Smooth muscle cell (in vitro differentiated cells): ENCODE measurements at regions not wholly inside any gene's neighbourhood (a gene's known extent, or its start where the extent isn't known, plus 50 kb on each side); places are given as distances from the start of the nearest gene placed in this dataset.

ENCODE experiments used
- DNase-seq: peaks from one replicate; lab custom pipeline; 2025; ENCODE audit not compliant: unreplicated experiment; lab: John Stamatoyannopoulos, UW
- H2AFZ ChIP-seq: fragments of 200-600 bp; sonication (generic); 2 replicates; pipeline ENCODE4 v1.6.0; 2016; ENCODE audit warnings: antibody characterized with exemption, low read depth, mild to moderate bottlenecking
- H3F3A ChIP-seq: fragments of 200-600 bp; sonication (generic); 2 replicates; pipeline ENCODE4 v1.6.0; 2017; ENCODE audit warnings: antibody characterized with exemption, low read depth
- H3K27ac ChIP-seq: fragments of 200-600 bp; sonication (generic); 2 replicates; pipeline ENCODE4 v1.5.1; 2016; ENCODE audit warnings: low read depth, mild to moderate bottlenecking
- H3K27me3 ChIP-seq: fragments of 200-600 bp; sonication (generic); 2 replicates; pipeline ENCODE4 v1.6.1; 2016; ENCODE audit warnings: low read depth, mild to moderate bottlenecking
- H3K36me3 ChIP-seq: fragments of 200-600 bp; sonication (generic); 2 replicates; pipeline ENCODE4 v1.5.1; 2016; ENCODE audit warnings: low read depth
- H3K4me1 ChIP-seq: fragments of 200-600 bp; sonication (generic); 2 replicates; pipeline ENCODE4 v1.5.1; 2016; ENCODE audit warnings: low read depth
- H3K4me2 ChIP-seq: fragments of 200-600 bp; sonication (generic); 2 replicates; pipeline ENCODE4 v1.6.0; 2016; ENCODE audit warnings: mild to moderate bottlenecking
- H3K4me3 ChIP-seq: fragments of 200-600 bp; sonication (generic); 2 replicates; pipeline ENCODE4 v1.5.1; 2016; ENCODE audit warnings: mild to moderate bottlenecking
- H3K79me2 ChIP-seq: fragments of 200-600 bp; sonication (generic); 2 replicates; pipeline ENCODE4 v1.6.0; 2016; ENCODE audit warnings: low read depth, mild to moderate bottlenecking
- H3K9ac ChIP-seq: fragments of 200-600 bp; sonication (generic); 2 replicates; pipeline ENCODE4 v1.6.0; 2016; ENCODE audit warnings: low read depth
- H3K9me3 ChIP-seq: fragments of 200-600 bp; sonication (generic); replicated peaks from 2 replicates; pipeline ENCODE4 v1.5.1; 2016; ENCODE audit warnings: low read depth
- H4K20me1 ChIP-seq: fragments of 200-600 bp; sonication (generic); 2 replicates; pipeline ENCODE4 v1.6.0; 2016; ENCODE audit warnings: low read depth
- CTCF ChIP-seq: fragments of 200-600 bp; sonication (generic); IDR thresholded peaks from 2 replicates; pipeline ENCODE4 v1.5.1; 2017; ENCODE audit warnings: borderline replicate concordance, mild to moderate bottlenecking, antibody characterized with exemption; ENCODE audit not compliant: insufficient read depth, poor library complexity, severe bottlenecking
- WGBS: methylation state at CpG from one replicate; pipeline ENCODE4 v1.1.7; 2016; ENCODE audit warnings: low lambda C conversion rate; 5-methylcytosine and 5-hydroxymethylcytosine counted together

DNA sequence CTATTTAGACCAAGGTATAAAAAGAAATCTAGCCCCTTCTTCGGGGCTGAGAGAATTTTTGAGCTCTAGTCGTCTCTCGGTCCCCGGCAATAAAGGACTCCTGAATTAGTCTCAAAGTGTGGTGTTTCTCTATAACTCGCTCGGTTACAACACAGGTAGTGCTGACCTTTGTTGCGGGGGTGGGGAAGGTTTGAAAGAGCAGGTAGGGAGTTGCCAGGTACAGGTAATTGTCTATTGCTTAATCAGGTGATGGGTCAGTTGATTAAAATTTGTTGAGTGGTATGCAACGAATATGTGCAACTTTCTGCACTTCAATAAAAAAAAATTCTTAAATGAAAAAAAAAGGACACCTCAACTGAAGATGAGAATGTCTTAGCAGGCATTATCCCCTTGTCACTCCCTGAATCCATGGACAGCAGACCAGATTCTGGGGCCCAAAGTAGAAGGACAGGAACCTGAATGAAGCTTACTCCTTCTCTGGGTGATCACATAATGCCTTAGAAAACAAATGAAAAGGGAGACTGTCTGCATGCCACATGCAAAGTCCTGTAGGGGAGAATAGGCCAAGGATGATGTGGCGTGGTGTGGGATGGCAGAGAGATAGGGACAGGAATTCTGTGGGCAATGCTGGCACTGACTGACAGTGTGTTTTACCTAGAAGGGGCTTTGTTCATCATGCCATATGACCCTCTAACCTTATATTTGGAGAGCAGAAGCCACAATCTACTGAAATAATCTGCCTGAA lies 157.6 kb upstream of the OLIG3 start:
- H2AFZ ChIP-seq, result no peak overlapping the region
- H3K4me2 ChIP-seq, result no peak overlapping the region
- no peak overlapping the region for H3K4me3 ChIP-seq
- no peaks in the 10 kb centered on the region for H4K20me1 ChIP-seq
- H3K27ac ChIP-seq, result no peak overlapping the region
- H3K36me3 ChIP-seq, result no peaks in the 10 kb centered on the region
- no peak overlapping the region for H3K9ac ChIP-seq
- no peaks in the 10 kb centered on the region for H3K4me1 ChIP-seq
- 90% methylated on average over 9 of the region's 9 CpGs for WGBS
- H3F3A ChIP-seq, result no peaks in the 10 kb centered on the region
- H3K27me3 ChIP-seq, result no peaks in the 10 kb centered on the region
- H3K9me3 ChIP-seq, result peaks cover 17% of the 10 kb centered on the region
- no peaks in the 10 kb centered on the region for H3K79me2 ChIP-seq
- no peak for TF ChIP-seq CTCF
- no peak for DNase-seq

- H3K4me1 ChIP-seq, result no peaks in the 10 kb centered on the region
- peaks cover 17% of the 10 kb centered on the region for H3K9me3 ChIP-seq
- DNase-seq, result no peak
- H3K27ac ChIP-seq, result no peak overlapping the region
- WGBS, result 91% methylated on average over 3 of the region's 3 CpGs
- no peaks in the 10 kb centered on the region for H4K20me1 ChIP-seq
- H3K36me3 ChIP-seq, result no peaks in the 10 kb centered on the region
- no peak overlapping the region for H2AFZ ChIP-seq
- H3K27me3 ChIP-seq, result no peaks in the 10 kb centered on the region
- H3F3A ChIP-seq, result no peaks in the 10 kb centered on the region
- H3K4me3 ChIP-seq, result no peak overlapping the region
- H3K79me2 ChIP-seq, result no peaks in the 10 kb centered on the region
- no peak for TF ChIP-seq CTCF
- H3K9ac ChIP-seq, result no peak overlapping the region
- H3K4me2 ChIP-seq, result no peak overlapping the region
Measured at GRCh38 chr6:137652961-137653705, 158.9 kb upstream of the OLIG3 start.

GRCh38 chr6:137653706-137654059 lies 159.5 kb upstream of the OLIG3 start:
- no peaks in the 10 kb centered on the region for H3F3A ChIP-seq
- no peak for DNase-seq
- H3K36me3 ChIP-seq, result no peaks in the 10 kb centered on the region
- H2AFZ ChIP-seq, result no peak overlapping the region
- H3K9ac ChIP-seq, result no peak overlapping the region
- no peak for TF ChIP-seq CTCF
- 90% methylated on average over 3 of the region's 3 CpGs for WGBS
- no peaks in the 10 kb centered on the region for H3K27me3 ChIP-seq
- H3K4me3 ChIP-seq, result no peak overlapping the region
- H4K20me1 ChIP-seq, result no peaks in the 10 kb centered on the region
- H3K79me2 ChIP-seq, result no peaks in the 10 kb centered on the region
- H3K9me3 ChIP-seq, result peaks cover 17% of the 10 kb centered on the region
- H3K27ac ChIP-seq, result no peak overlapping the region
- H3K4me1 ChIP-seq, result no peaks in the 10 kb centered on the region
- no peak overlapping the region for H3K4me2 ChIP-seq
